Gastroesophageal sphincter (tissue), 3 donors: ENCODE measurements at regions not wholly inside any gene's neighbourhood (a gene's known extent, or its start where the extent isn't known, plus 50 kb on each side); places are given as distances from the start of the nearest gene placed in this dataset.

ENCODE experiments used
- CTCF ChIP-seq, 4 experiments: fragments of 200-600 bp in 2 of 4; fragments of 450-650 bp in 2 of 4; sonication (generic) in 1 of 4; IDR thresholded peaks; one replicate each; pipeline ENCODE4 v1.5.1; 2017 to 2019; ENCODE audit warnings: antibody characterized with exemption in 4 of 4, mild to moderate bottlenecking in 2 of 4, moderate library complexity in 2 of 4
- EP300 ChIP-seq: sonication (generic); formaldehyde crosslinking; IDR thresholded peaks from one replicate; pipeline ENCODE4 v1.6.1; 2017; ENCODE audit warnings: antibody characterized with exemption, mild to moderate bottlenecking
- POLR2A ChIP-seq, 2 donors: fragments of 450-650 bp; IDR thresholded peaks; one replicate each; pipeline ENCODE4 v1.6.1; 2017; ENCODE audit warnings: antibody characterized with exemption in 2 of 2, mild to moderate bottlenecking in 2 of 2, moderate library complexity in 1 of 2

GRCh38 chr6:67244037-67244436, 1391.0 kb upstream of the ADGRB3 start:
- no peak for TF ChIP-seq POLR2A (IDR thresholded peaks at IDR 0.05)
- TF ChIP-seq CTCF (IDR thresholded peaks at IDR 0.05), result no peak
- no peak for TF ChIP-seq EP300
